Stimulated activated CD4-positive, alpha-beta T cell treated with anti-CD3 and anti-CD28 coated beads, Interleukin-1b, Interleukin-23, amount 100 ng/mL, for 48 hours (primary cell): ENCODE measurements at regions not wholly inside any gene's neighbourhood (a gene's known extent, or its start where the extent isn't known, plus 50 kb on each side); places are given as distances from the start of the nearest gene placed in this dataset.
"Not testable (repeated sequence)": the region's sequence is repeated elsewhere in the genome, so short reads cannot be mapped to it uniquely, and the experiment has no call there.

ENCODE experiments used
- DNase-seq: peaks from one replicate; pipeline ENCODE4 v3.0.0-alpha.2; 2020

GRCh38 chr4:33780952-33781791 lies 2463.1 kb downstream of the ARAP2 start:
- DNase-seq: no peak

- no peak for DNase-seq
Observed at GRCh38 chr4:33785843-33786242, 2458.5 kb downstream of the ARAP2 start.

GRCh38 chr4:33802578-33802977 lies 2441.7 kb downstream of the ARAP2 start:
- DNase-seq: no peak

GRCh38 chr4:33825685-33826084 lies 2418.6 kb downstream of the ARAP2 start:
- DNase-seq: no peak

GRCh38 chr4:33829356-33829755 lies 2415.0 kb downstream of the ARAP2 start:
- not testable (repeated sequence) for DNase-seq

- no peak for DNase-seq
Observed at GRCh38 chr4:33831442-33832066, 2412.8 kb downstream of the ARAP2 start.

GRCh38 chr4:33835764-33836163 lies 2408.6 kb downstream of the ARAP2 start:
- DNase-seq: not testable (repeated sequence)

- DNase-seq: no peak
Observed at GRCh38 chr4:33837043-33837838, 2407.1 kb downstream of the ARAP2 start.

- no peak for DNase-seq
Observed at GRCh38 chr4:33841120-33841519, 2403.2 kb downstream of the ARAP2 start.

GRCh38 chr4:33850371-33850902 lies 2393.9 kb downstream of the ARAP2 start:
- no peak for DNase-seq

GRCh38 chr4:33853670-33854069 lies 2390.6 kb downstream of the ARAP2 start:
- not testable (repeated sequence) for DNase-seq

- DNase-seq: no peak
Observed at GRCh38 chr4:33864290-33864859, 2379.9 kb downstream of the ARAP2 start.

GRCh38 chr4:33873791-33874190 lies 2370.5 kb downstream of the ARAP2 start:
- no peak for DNase-seq

- DNase-seq: no peak
Observed at GRCh38 chr4:33878710-33879109, 2365.6 kb downstream of the ARAP2 start.

GRCh38 chr4:33881176-33881575 lies 2363.1 kb downstream of the ARAP2 start:
- DNase-seq: no peak

GRCh38 chr4:33882246-33882990 lies 2361.9 kb downstream of the ARAP2 start:
- no peak for DNase-seq

- DNase-seq: no peak
Observed at GRCh38 chr4:33883111-33883510, 2361.2 kb downstream of the ARAP2 start.

- DNase-seq: no peak
Observed at GRCh38 chr4:33886356-33886755, 2358.0 kb downstream of the ARAP2 start.

GRCh38 chr4:33890841-33891240 lies 2353.5 kb downstream of the ARAP2 start:
- DNase-seq: no peak

GRCh38 chr4:33911959-33912358 lies 2332.4 kb downstream of the ARAP2 start:
- no peak for DNase-seq

GRCh38 chr4:33914386-33914785 lies 2329.9 kb downstream of the ARAP2 start:
- no peak for DNase-seq

GRCh38 chr4:33923469-33923868 lies 2320.8 kb downstream of the ARAP2 start:
- no peak for DNase-seq
